GM19438 (cell line): ENCODE measurements at regions not wholly inside any gene's neighbourhood (a gene's known extent, or its start where the extent isn't known, plus 50 kb on each side); places are given as distances from the start of the nearest gene placed in this dataset.
"Not testable (repeated sequence)": the region's sequence is repeated elsewhere in the genome, so short reads cannot be mapped to it uniquely, and the experiment has no call there.

Source experiments
- ATAC-seq: cut with Tn5 transposase; IDR thresholded peaks from one replicate; pipeline ENCODE4 v1.9.1; 2021; ENCODE audit warnings: low read depth; ENCODE audit not compliant: unreplicated experiment

GRCh38 chr1:200496937-200497336 lies 87.1 kb upstream of the ZNF281 start:
- ATAC-seq, result no peak

- no peak for ATAC-seq
These were observed 86.1 kb upstream of the ZNF281 start for GRCh38 chr1:200495901-200496300.

GRCh38 chr1:200493344-200493743 lies 83.5 kb upstream of the ZNF281 start:
- ATAC-seq, result no peak

- no peak for ATAC-seq
These were observed 81.3 kb upstream of the ZNF281 start for GRCh38 chr1:200491103-200491502.

- no peak for ATAC-seq
These were observed 80.3 kb upstream of the ZNF281 start for GRCh38 chr1:200490183-200490582.

GRCh38 chr1:200488375-200489165 lies 78.7 kb upstream of the ZNF281 start:
- no peak for ATAC-seq

GRCh38 chr1:200487650-200488049 lies 77.8 kb upstream of the ZNF281 start:
- no peak for ATAC-seq

- no peak for ATAC-seq
These were observed 76.8 kb upstream of the ZNF281 start for GRCh38 chr1:200486634-200487033.

- not testable (repeated sequence) for ATAC-seq
These were observed 74.7 kb upstream of the ZNF281 start for GRCh38 chr1:200484438-200484946.

- peak; percentile 97 for ATAC-seq
These were observed 73.8 kb upstream of the ZNF281 start for GRCh38 chr1:200483491-200484143.

- no peak for ATAC-seq
These were observed 71.1 kb upstream of the ZNF281 start for GRCh38 chr1:200480964-200481363.

GRCh38 chr1:200479816-200480215 lies 70.0 kb upstream of the ZNF281 start:
- ATAC-seq, result no peak

GRCh38 chr1:200478945-200479558 lies 69.2 kb upstream of the ZNF281 start:
- ATAC-seq, result no peak

- no peak for ATAC-seq
These were observed 68.4 kb upstream of the ZNF281 start for GRCh38 chr1:200478239-200478623.

- ATAC-seq, result no peak
These were observed 64.8 kb upstream of the ZNF281 start for GRCh38 chr1:200474633-200475032.

- ATAC-seq, result peak; percentile 83
These were observed 64.0 kb upstream of the ZNF281 start for GRCh38 chr1:200473698-200474371.

- ATAC-seq, result no peak
These were observed 61.9 kb upstream of the ZNF281 start for GRCh38 chr1:200471739-200472138.

- no peak for ATAC-seq
These were observed 58.6 kb upstream of the ZNF281 start for GRCh38 chr1:200468264-200469001.

- no peak for ATAC-seq
These were observed 55.1 kb upstream of the ZNF281 start for GRCh38 chr1:200464784-200465400.
